IgD-negative memory B cell (primary cell): ENCODE measurements at regions not wholly inside any gene's neighbourhood (a gene's known extent, or its start where the extent isn't known, plus 50 kb on each side); places are given as distances from the start of the nearest gene placed in this dataset.
"Not testable (repeated sequence)": the region's sequence is repeated elsewhere in the genome, so short reads cannot be mapped to it uniquely, and the experiment has no call there.

Experiments
- H3K27ac Mint-ChIP-seq, 3 donors: one replicate each; pipeline ENCODE4 v1.8.0; 2020 to 2022; ENCODE audit warnings: mild to moderate bottlenecking in 3 of 3, mixed read lengths in 3 of 3, moderate library complexity in 1 of 3
- H3K27me3 Mint-ChIP-seq: one replicate; pipeline ENCODE4 v1.8.0; 2021; ENCODE audit warnings: mixed read lengths
- H3K36me3 Mint-ChIP-seq: one replicate; pipeline ENCODE4 v1.8.0; 2020; ENCODE audit warnings: mild to moderate bottlenecking, mixed read lengths
- H3K4me1 Mint-ChIP-seq, 3 donors: one replicate each; pipeline ENCODE4 v1.8.0; 2020 to 2022; ENCODE audit warnings: mixed read lengths in 3 of 3, mild to moderate bottlenecking in 1 of 3
- H3K4me3 Mint-ChIP-seq, 4 donors: one replicate each; pipeline ENCODE4 v1.8.0; 2020 to 2022; ENCODE audit warnings: mild to moderate bottlenecking in 4 of 4, mixed read lengths in 4 of 4, moderate library complexity in 3 of 4
- H3K9me3 Mint-ChIP-seq, 3 donors: one replicate each; pipeline ENCODE4 v1.8.0; 2020 to 2021; ENCODE audit warnings: mixed read lengths in 3 of 3, mild to moderate bottlenecking in 1 of 3

- H3K4me3 Mint-ChIP-seq, result no peak overlapping the region
- H3K36me3 Mint-ChIP-seq, result peaks cover 2% of the 10 kb centered on the region
- H3K27ac Mint-ChIP-seq, result no peak overlapping the region
- no peaks in the 10 kb centered on the region for H3K4me1 Mint-ChIP-seq
- peaks cover 0 to 15% (median 10%) of the 10 kb centered on the region in 3 donors for H3K9me3 Mint-ChIP-seq
- peaks cover 8% of the 10 kb centered on the region for H3K27me3 Mint-ChIP-seq
Measured at GRCh38 chr15:89030311-89030710, 57.9 kb upstream of the ABHD2 start.

- not testable (repeated sequence) for H3K27ac Mint-ChIP-seq, H3K36me3 Mint-ChIP-seq, H3K4me3 Mint-ChIP-seq, H3K9me3 Mint-ChIP-seq, H3K27me3 Mint-ChIP-seq, H3K4me1 Mint-ChIP-seq
Measured at GRCh38 chr15:89031637-89032285, 56.5 kb upstream of the ABHD2 start.

- peaks cover 8% of the 10 kb centered on the region for H3K27me3 Mint-ChIP-seq
- peaks cover 0 to 2% (median 0%) of the 10 kb centered on the region in 3 donors for H3K4me1 Mint-ChIP-seq
- no peak overlapping the region for H3K4me3 Mint-ChIP-seq
- no peak overlapping the region for H3K27ac Mint-ChIP-seq
- peaks cover 0 to 6% (median 0%) of the 10 kb centered on the region in 3 donors for H3K9me3 Mint-ChIP-seq
- H3K36me3 Mint-ChIP-seq, result no peaks in the 10 kb centered on the region
Measured at GRCh38 chr15:89034305-89034704, 54.0 kb upstream of the ABHD2 start.

- peaks cover 9% of the 10 kb centered on the region for H3K27me3 Mint-ChIP-seq
- H3K4me1 Mint-ChIP-seq, result peaks cover 0 to 2% (median 0%) of the 10 kb centered on the region in 3 donors
- peaks cover 0 to 6% (median 0%) of the 10 kb centered on the region in 3 donors for H3K9me3 Mint-ChIP-seq
- H3K36me3 Mint-ChIP-seq, result no peaks in the 10 kb centered on the region
- H3K4me3 Mint-ChIP-seq, result no peak overlapping the region
- no peak overlapping the region for H3K27ac Mint-ChIP-seq
Measured at GRCh38 chr15:89035150-89035549, 53.1 kb upstream of the ABHD2 start.

GRCh38 chr15:89035658-89036057 lies 52.6 kb upstream of the ABHD2 start:
- no peak overlapping the region for H3K27ac Mint-ChIP-seq
- no peaks in the 10 kb centered on the region for H3K36me3 Mint-ChIP-seq
- H3K9me3 Mint-ChIP-seq, result peaks cover 0 to 3% (median 0%) of the 10 kb centered on the region in 3 donors
- H3K4me3 Mint-ChIP-seq, result no peak overlapping the region
- peaks cover 0 to 2% (median 0%) of the 10 kb centered on the region in 3 donors for H3K4me1 Mint-ChIP-seq
- peaks cover 13% of the 10 kb centered on the region for H3K27me3 Mint-ChIP-seq

GRCh38 chr15:89038146-89038545 lies 50.1 kb upstream of the ABHD2 start:
- Mint-ChIP-seq H3K27ac (no peak overlapping the region), H3K9me3 (peaks cover 0 to 3% (median 0%) of the 10 kb centered on the region in 3 donors), H3K4me1 (peaks cover 0 to 2% (median 0%) of the 10 kb centered on the region in 3 donors), H3K36me3 (no peaks in the 10 kb centered on the region), H3K4me3 (no peak overlapping the region), H3K27me3 (peaks cover 15% of the 10 kb centered on the region)
